Mucosa of descending colon (tissue), 3 donors: ENCODE measurements at regions not wholly inside any gene's neighbourhood (a gene's known extent, or its start where the extent isn't known, plus 50 kb on each side); places are given as distances from the start of the nearest gene placed in this dataset.

ENCODE experiments used
- ATAC-seq: fragments of 200-7000 bp; cut with Tn5 transposase; one replicate; pipeline ENCODE4 v1.9.1; 2020; ENCODE audit warnings: mild to moderate bottlenecking, moderate library complexity
- DNase-seq, 3 donors: peaks; one replicate each; pipeline ENCODE4 v3.0.0-alpha.2; 2020
- H3K36me3 ChIP-seq: fragments of 200-600 bp; one replicate; pipeline ENCODE4 v1.8.0; 2021; ENCODE audit warnings: low read depth, mild to moderate bottlenecking
- H3K4me1 ChIP-seq: fragments of 200-600 bp; one replicate; pipeline ENCODE4 v1.8.0; 2021; ENCODE audit warnings: low read depth, mild to moderate bottlenecking
- H3K4me3 ChIP-seq: fragments of 200-600 bp; one replicate; pipeline ENCODE4 v1.8.0; 2021; ENCODE audit warnings: mild to moderate bottlenecking
- H3K9me3 ChIP-seq: fragments of 200-600 bp; one replicate; pipeline ENCODE4 v1.8.0; 2021; ENCODE audit warnings: mild to moderate bottlenecking
- CTCF ChIP-seq: fragments of 200-600 bp; IDR thresholded peaks from one replicate; pipeline ENCODE4 v1.8.0; 2022; ENCODE audit warnings: antibody characterized with exemption, mild to moderate bottlenecking
- intact Hi-C, 2 donors: fragments of 100-400 bp; cut with DNase I in 1 of 2; cut with micrococcal nuclease in 1 of 2; formaldehyde crosslinking; loops; one replicate each; pipeline versions ENCODE4 v1.11.0 to v1.11.1; 2022; cut with DNase I, micrococcal nuclease
- donor health status: DM: no; HTN: no; CAD: no; lungs with moderate emphysema.
- donor health status: DM: no; HTN: no; CAD: no.
- donor health status: DM: no; HTN: yes; CAD: no.

GRCh38 chr13:58160980-58161379 lies 529.4 kb downstream of the PCDH17 start:
- no peaks in the 10 kb centered on the region for H3K36me3 ChIP-seq
- intact Hi-C loops = no loop called here
- H3K4me3 ChIP-seq = no peak overlapping the region
- ATAC-seq (no peak), DNase-seq (no peak)
- TF ChIP-seq CTCF = no peak
- H3K4me1 ChIP-seq = no peaks in the 10 kb centered on the region
- peaks cover 39% of the 10 kb centered on the region for H3K9me3 ChIP-seq

GRCh38 chr13:58165617-58166016 lies 534.1 kb downstream of the PCDH17 start:
- no peak for TF ChIP-seq CTCF
- Histone ChIP-seq H3K4me3 (no peak overlapping the region), H3K9me3 (peaks cover 24% of the 10 kb centered on the region), H3K36me3 (no peaks in the 10 kb centered on the region), H3K4me1 (no peaks in the 10 kb centered on the region)
- intact Hi-C loops = no loop called here
- no peak for ATAC-seq
- DNase-seq = no peak

GRCh38 chr13:58181111-58181510 lies 549.6 kb downstream of the PCDH17 start:
- TF ChIP-seq CTCF = no peak
- H3K4me3 ChIP-seq = no peak overlapping the region
- H3K36me3 ChIP-seq = no peaks in the 10 kb centered on the region
- intact Hi-C loops = no loop called here
- ATAC-seq = no peak
- peaks cover 28% of the 10 kb centered on the region for H3K9me3 ChIP-seq
- H3K4me1 ChIP-seq = no peaks in the 10 kb centered on the region
- DNase-seq = no peak

GRCh38 chr13:58187881-58188280 lies 556.3 kb downstream of the PCDH17 start:
- Histone ChIP-seq H3K9me3 (peaks cover 25% of the 10 kb centered on the region), H3K4me3 (no peak overlapping the region), H3K4me1 (no peaks in the 10 kb centered on the region), H3K36me3 (no peaks in the 10 kb centered on the region)
- DNase-seq (no peak), ATAC-seq (no peak)
- no peak for TF ChIP-seq CTCF
- intact Hi-C loops = no loop called here

- TF ChIP-seq CTCF = no peak
- H3K4me1 ChIP-seq = no peaks in the 10 kb centered on the region
These were observed 559.0 kb downstream of the PCDH17 start for GRCh38 chr13:58190577-58190976.

GRCh38 chr13:58191754-58192153 lies 560.2 kb downstream of the PCDH17 start:
- TF ChIP-seq CTCF = no peak
- Histone ChIP-seq H3K4me1 (no peaks in the 10 kb centered on the region), H3K9me3 (peaks cover 20% of the 10 kb centered on the region), H3K4me3 (no peak overlapping the region), H3K36me3 (no peaks in the 10 kb centered on the region)
- intact Hi-C loops = no loop called here
- ATAC-seq = no peak
- no peak for DNase-seq

More at GRCh38 chr13:58190577-58190976, 559.0 kb downstream of the PCDH17 start:
- Histone ChIP-seq H3K4me3 (no peak overlapping the region), H3K9me3 (peaks cover 23% of the 10 kb centered on the region), H3K36me3 (no peaks in the 10 kb centered on the region)
- intact Hi-C loops = no loop called here
- DNase-seq (no peak), ATAC-seq (no peak)
